K562 (cell line): ENCODE measurements at regions not wholly inside any gene's neighbourhood (a gene's known extent, or its start where the extent isn't known, plus 50 kb on each side); places are given as distances from the start of the nearest gene placed in this dataset.

Source experiments
- ATAC-seq: fragments of 200-7000 bp; cut with Tn5 transposase; 3 replicates; pipeline ENCODE4 v1.9.1; 2020; ENCODE audit warnings: moderate library complexity
- BruUV-seq: library from RNA; stranded (reverse); fragments of 400-500 nt; replicated peaks from 2 replicates; lab custom pipeline; 2021; lab: Mats Ljungman, UMichigan
- CTCF ChIA-PET: fragments of 300-600 bp; formaldehyde crosslinking; extraction: SDS; loops from one replicate; lab custom pipeline; 2021; ENCODE audit warnings: low intra/inter-chr PET ratio; lab: Yijun Ruan, JAX
- POLR2A ChIA-PET: fragments of 300-600, 350-650 bp; sonication (Branson Sonifier 250); formaldehyde crosslinking; extraction: SDS; loops from one replicate; lab custom pipeline; 2021; ENCODE audit warnings: antibody characterized with exemption, inconsistent platforms; lab: Yijun Ruan, JAX
- DNase-seq, 4 experiments: peaks; one replicate each; pipeline versions ENCODE4 v3.0.0 to v3.0.0-alpha.2; 2011 to 2018; ENCODE audit warnings: low spot score in 3 of 4, mixed read lengths in 3 of 4; ENCODE audit errors: extremely low read depth in 1 of 4
- FAIRE-seq: peaks from 2 replicates; lab custom pipeline; 2011; peaks lifted over from hg19 to GRCh38; lab: Jason Lieb, UNC
- H2AFZ ChIP-seq: 2 replicates; pipeline ENCODE4 v1.6.0; 2011; ENCODE audit warnings: low read depth, low read length, control low read depth, inconsistent platforms
- H3K27ac ChIP-seq: fragments of 200-600 bp; 3 replicates; pipeline ENCODE4 v1.8.0; 2011; ENCODE audit warnings: low read depth, mild to moderate bottlenecking, control low read depth, inconsistent platforms, low read length, moderate library complexity, mixed read lengths; ENCODE audit errors: extremely low read depth
- H3K27me3 ChIP-seq, 2 experiments: fragments of 300-600 bp in 1 of 2; 2 replicates in 1 of 2; 3 replicates in 1 of 2; pipeline versions ENCODE4 v1.6.0 to v1.8.0; 2011; ENCODE audit warnings: inconsistent platforms in 2 of 2, low read length in 2 of 2, mild to moderate bottlenecking in 1 of 2, mixed read lengths in 1 of 2, moderate library complexity in 1 of 2; ENCODE audit not compliant: control insufficient read depth in 2 of 2, insufficient read depth in 2 of 2
- H3K36me3 ChIP-seq: fragments of 300-600 bp; 3 replicates; pipeline ENCODE4 v1.8.0; 2011; ENCODE audit warnings: mild to moderate bottlenecking, low read length, inconsistent platforms; ENCODE audit not compliant: control insufficient read depth, insufficient read depth
- H3K4me1 ChIP-seq, 2 experiments: fragments of 200-600 bp in 1 of 2; replicated peaks in 1 of 2; 2 replicates in 1 of 2; 3 replicates in 1 of 2; pipeline versions ENCODE4 v1.5.1 to v1.8.0; 2011; ENCODE audit warnings: inconsistent platforms in 2 of 2, low read length in 2 of 2, mild to moderate bottlenecking in 1 of 2, mixed read lengths in 1 of 2, moderate library complexity in 1 of 2; ENCODE audit not compliant: control insufficient read depth in 2 of 2, insufficient read depth in 2 of 2
- H3K4me2 ChIP-seq: 2 replicates; pipeline ENCODE4 v1.6.1; 2011; ENCODE audit warnings: low read length, control low read depth, inconsistent platforms, mixed read lengths; ENCODE audit not compliant: insufficient read depth
- H3K4me3 ChIP-seq: fragments of 200-600 bp; sonication (generic), shearing (Covaris generic); 2 replicates; pipeline ENCODE4 v1.5.1; 2016; ENCODE audit warnings: control low read depth, inconsistent platforms
- H3K79me2 ChIP-seq: fragments of 200-600 bp; 3 replicates; pipeline ENCODE4 v1.8.0; 2011; ENCODE audit warnings: low read length, inconsistent platforms; ENCODE audit not compliant: control insufficient read depth, insufficient read depth
- H3K9ac ChIP-seq, 2 experiments: 2 replicates each; pipeline versions ENCODE4 v1.6.0 to v1.6.1; 2011; ENCODE audit warnings: low read depth in 2 of 2, low read length in 2 of 2, control low read depth in 1 of 2, inconsistent platforms in 1 of 2, mild to moderate bottlenecking in 1 of 2, mixed read lengths in 1 of 2; ENCODE audit not compliant: insufficient read depth in 1 of 2
- H3K9me1 ChIP-seq: one replicate; pipeline ENCODE4 v1.6.0; 2011; ENCODE audit warnings: inconsistent platforms, mild to moderate bottlenecking, low read length, moderate library complexity; ENCODE audit not compliant: control insufficient read depth, insufficient read depth
- H3K9me3 ChIP-seq: replicated peaks from 2 replicates; pipeline ENCODE4 v1.5.1; 2011; ENCODE audit warnings: low read depth, low read length, inconsistent platforms; ENCODE audit not compliant: control insufficient read depth, insufficient read depth
- H4K20me1 ChIP-seq: replicated peaks from 2 replicates; pipeline ENCODE4 v1.6.1; 2011; ENCODE audit warnings: low read length, inconsistent platforms, mixed read lengths; ENCODE audit not compliant: control insufficient read depth, insufficient read depth
- ARID4B ChIP-seq: sonication (generic); formaldehyde crosslinking; IDR thresholded peaks from 2 replicates; pipeline ENCODE4 v1.8.0; 2022; ENCODE audit warnings: mild to moderate bottlenecking, missing genetic modification reagents
- FUS ChIP-seq: fragments of 200-400 bp; formaldehyde crosslinking; optimal IDR thresholded peaks from 2 replicates; pipeline ENCODE3; 2017; ENCODE audit warnings: low read depth, low read length
- ID3 ChIP-seq, 2 experiments: fragments of 250-450 bp in 1 of 2; fragments of 450-650 bp in 1 of 2; sonication (Bioruptor Pico) in 1 of 2; IDR thresholded peaks; 2 replicates each; pipeline versions ENCODE4 v1.6.1 to v1.8.0; 2016 to 2021; ENCODE audit warnings: mild to moderate bottlenecking in 2 of 2, moderate library complexity in 2 of 2, missing compliant biosample characterization in 1 of 2, missing genetic modification characterization in 1 of 2
- KLF13 ChIP-seq: fragments of 450-650 bp; IDR thresholded peaks from 2 replicates; pipeline ENCODE4 v1.6.1; 2016; ENCODE audit warnings: missing genetic modification characterization, low read depth, mild to moderate bottlenecking, missing compliant biosample characterization, moderate library complexity, borderline replicate concordance
- LCOR ChIP-seq: sonication (generic); formaldehyde crosslinking; IDR thresholded peaks from 2 replicates; pipeline ENCODE4 v1.8.0; 2022; ENCODE audit warnings: mild to moderate bottlenecking, missing genetic modification reagents
- MAFK ChIP-seq: IDR thresholded peaks from 2 replicates; pipeline ENCODE4 v1.6.1; 2011; ENCODE audit warnings: low read length, improper control_type of control experiment
- PKNOX1 ChIP-seq: fragments of 450-650 bp; IDR thresholded peaks from 2 replicates; pipeline ENCODE4 v1.6.1; 2016
- POLR2B ChIP-seq: fragments of 450-650 bp; IDR thresholded peaks from 2 replicates; pipeline ENCODE4 v1.6.1; 2018; ENCODE audit warnings: low read depth; ENCODE audit not compliant: partially characterized antibody
- SETDB1 ChIP-seq: IDR thresholded peaks from one replicate; pipeline ENCODE4 v1.6.1; 2012; ENCODE audit warnings: low read length, control low read depth, inconsistent platforms
- SRSF9 ChIP-seq: fragments of 200-400 bp; formaldehyde crosslinking; IDR thresholded peaks from 2 replicates; pipeline ENCODE4 v1.6.1; 2017; ENCODE audit warnings: low read depth, low read length, borderline replicate concordance
- SUPT5H ChIP-seq: fragments of 450-650 bp; IDR thresholded peaks from 2 replicates; pipeline ENCODE4 v1.6.1; 2016
- U2AF2 ChIP-seq: fragments of 200-400 bp; formaldehyde crosslinking; optimal IDR thresholded peaks from 2 replicates; pipeline ENCODE3; 2017; ENCODE audit warnings: low read depth, mild to moderate bottlenecking, low read length
- ZNF224 ChIP-seq: sonication (generic); formaldehyde crosslinking; IDR thresholded peaks from 2 replicates; pipeline ENCODE4 v1.8.0; 2022; ENCODE audit warnings: mild to moderate bottlenecking, missing genetic modification reagents
- ZNF79 ChIP-seq: fragments of 250-450 bp; sonication (Bioruptor Pico); IDR thresholded peaks from 2 replicates; pipeline ENCODE4 v1.4.0; 2020; ENCODE audit warnings: low read depth, mild to moderate bottlenecking, moderate library complexity
- WGBS: fragments of 100-300 bp; shearing (Covaris generic); methylation state at CpG from one replicate; pipeline ENCODE4 v1.1.6; 2016; ENCODE audit warnings: low coverage, mixed read lengths; ENCODE audit not compliant: insufficient coverage; ENCODE audit errors: missing lambda C conversion rate; 5-methylcytosine and 5-hydroxymethylcytosine counted together
- in situ Hi-C: fragments of 300-500 bp; cut with MboI; formaldehyde crosslinking; loops from 4 replicates; pipeline ENCODE4 v1.15.0; 2018; ENCODE audit warnings: inconsistent platforms, mixed read lengths
- intact Hi-C: fragments of 100-400 bp; cut with micrococcal nuclease; formaldehyde crosslinking; loops from 2 replicates; pipeline ENCODE4 v1.14.2; 2022

GRCh38 chr2:35508601-35509000 lies 847.0 kb upstream of the CRIM1 start:
- in situ Hi-C loops (no loop called here), intact Hi-C loops (no loop called here)
- H3K9ac ChIP-seq: no peak overlapping the region
- no peaks in the 10 kb centered on the region for H3K4me1 ChIP-seq
- DNase-seq (no peak), FAIRE-seq (no peak), ATAC-seq (no peak)
- no TSS peak for BruUV-seq
- H3K4me3 ChIP-seq: no peak overlapping the region
- POLR2A ChIA-PET: no interaction called here
- H3K9me1 ChIP-seq: no peaks in the 10 kb centered on the region
- no peaks in the 10 kb centered on the region for H3K36me3 ChIP-seq
- H3K4me2 ChIP-seq: no peak overlapping the region
- TF ChIP-seq ZNF79 (CRISPR knock-in tag) (no peak), MAFK (no peak), PKNOX1 (no peak), FUS (no peak), SRSF9 (no peak), ID3 (CRISPR knock-in tag; IDR thresholded peaks at IDR 0.05) (no peak), ID3 (tag; IDR thresholded peaks at IDR 0.05) (no peak), KLF13 (no peak), U2AF2 (no peak), ARID4B (CRISPR knock-in tag) (no peak), LCOR (CRISPR knock-in tag) (no peak), SUPT5H (no peak), POLR2B (no peak), SETDB1 (no peak), ZNF224 (CRISPR knock-in tag) (no peak)
- H3K27me3 ChIP-seq: no peaks in the 10 kb centered on the region
- WGBS: 0% methylated on average over 2 of the region's 2 CpGs
- no peaks in the 10 kb centered on the region for H3K79me2 ChIP-seq
- no peak overlapping the region for H3K27ac ChIP-seq
- H4K20me1 ChIP-seq: no peaks in the 10 kb centered on the region
- CTCF ChIA-PET: no interaction called here
- H2AFZ ChIP-seq: no peak overlapping the region
- no peaks in the 10 kb centered on the region for H3K9me3 ChIP-seq
